Stimulated activated naive CD8-positive, alpha-beta T cell treated with anti-CD3 and anti-CD28 coated beads, Interleukin-15, Interleukin-2, amounts not matched to agents 100 U/mL and 50 U/mL, for 24 hours (primary cell): ENCODE measurements at regions not wholly inside any gene's neighbourhood (a gene's known extent, or its start where the extent isn't known, plus 50 kb on each side); places are given as distances from the start of the nearest gene placed in this dataset.

Experiments
- ATAC-seq: fragments of 150-1000 bp; cut with Tn5 transposase; one replicate; pipeline ENCODE4 v1.10.0; 2021
- DNase-seq: peaks from one replicate; pipeline ENCODE4 v3.0.0; 2021

DNA sequence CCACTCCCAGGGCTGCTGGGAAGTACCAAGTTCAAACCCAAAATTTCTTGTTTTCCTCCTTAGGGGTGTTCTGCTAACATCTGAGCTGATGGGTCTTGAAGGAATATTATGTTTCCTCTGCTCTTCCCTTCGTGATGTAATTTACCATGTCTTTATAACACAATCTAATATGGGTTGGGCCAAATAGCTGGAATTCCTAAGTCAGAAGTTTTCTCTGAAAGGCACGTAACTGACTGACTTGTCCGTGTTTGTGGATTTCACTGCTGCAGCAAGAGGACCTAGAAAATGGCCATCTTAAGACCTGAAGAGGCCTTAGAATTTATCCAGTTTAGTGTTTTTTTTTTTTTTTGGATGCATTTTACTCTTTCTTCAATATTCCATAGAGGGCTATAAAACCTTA, 256.7 kb downstream of the DCDC2C start:
- DNase-seq (no peak), ATAC-seq (no peak)

DNA sequence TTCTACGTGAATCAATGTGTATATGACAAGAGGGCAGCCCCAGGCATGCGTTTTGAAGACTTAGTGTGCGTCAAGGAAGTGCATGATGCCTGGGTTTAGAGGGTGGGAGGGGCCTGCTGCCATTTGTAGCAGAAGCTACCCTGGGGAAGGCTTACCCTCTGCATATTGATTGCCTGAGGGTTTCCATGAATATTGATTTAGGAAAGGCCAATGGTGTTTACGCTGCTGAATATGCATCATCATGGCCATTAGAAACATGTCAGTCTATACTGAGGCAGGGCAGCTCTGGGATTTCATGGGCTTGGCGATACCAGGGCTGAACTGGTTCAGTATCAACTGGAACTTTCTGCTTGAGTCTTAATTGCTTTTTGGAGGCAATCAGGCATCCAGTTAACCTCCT, 259.3 kb downstream of the DCDC2C start:
- DNase-seq (no peak), ATAC-seq (no peak)

DNA sequence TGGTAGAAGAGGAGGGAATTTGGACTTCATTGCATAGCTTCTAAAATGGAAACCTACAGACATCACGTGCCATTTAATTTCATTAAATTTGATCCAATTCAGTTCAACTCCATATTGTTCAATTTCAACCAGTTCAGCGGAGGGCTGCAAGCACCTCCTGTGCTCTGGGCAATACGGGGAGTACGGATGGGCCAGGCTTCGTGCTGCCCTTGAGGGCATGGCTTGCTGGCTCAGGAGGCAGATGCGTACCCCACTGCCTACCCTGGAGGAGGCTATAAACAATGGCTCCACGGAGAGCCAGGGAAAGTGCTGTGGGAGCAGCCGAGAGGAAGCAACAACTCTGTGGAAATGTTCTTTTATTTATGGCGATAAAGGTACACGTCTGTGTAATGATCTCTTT, 261.8 kb downstream of the DCDC2C start:
- ATAC-seq (no peak), DNase-seq (no peak)

DNA sequence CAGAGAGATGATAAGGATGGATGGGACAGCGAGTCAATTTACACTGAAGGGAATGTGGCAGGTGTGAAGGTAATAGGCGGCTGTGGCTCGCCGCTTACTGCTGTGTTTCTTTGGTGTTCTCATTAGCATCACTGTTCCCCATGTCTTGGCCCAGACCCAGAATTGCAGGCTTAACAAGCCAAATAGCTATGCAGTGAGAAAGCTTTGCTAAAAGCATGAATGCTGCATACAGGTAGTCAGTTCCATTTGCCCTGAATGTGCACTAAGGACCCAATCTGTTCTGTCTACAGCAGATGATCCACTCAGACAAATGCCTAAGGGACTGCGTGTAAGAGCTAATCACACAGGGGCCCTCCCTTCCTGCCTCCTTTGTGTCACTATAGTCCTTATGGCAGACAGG, 262.6 kb downstream of the DCDC2C start:
- DNase-seq = no peak
- no peak for ATAC-seq

DNA sequence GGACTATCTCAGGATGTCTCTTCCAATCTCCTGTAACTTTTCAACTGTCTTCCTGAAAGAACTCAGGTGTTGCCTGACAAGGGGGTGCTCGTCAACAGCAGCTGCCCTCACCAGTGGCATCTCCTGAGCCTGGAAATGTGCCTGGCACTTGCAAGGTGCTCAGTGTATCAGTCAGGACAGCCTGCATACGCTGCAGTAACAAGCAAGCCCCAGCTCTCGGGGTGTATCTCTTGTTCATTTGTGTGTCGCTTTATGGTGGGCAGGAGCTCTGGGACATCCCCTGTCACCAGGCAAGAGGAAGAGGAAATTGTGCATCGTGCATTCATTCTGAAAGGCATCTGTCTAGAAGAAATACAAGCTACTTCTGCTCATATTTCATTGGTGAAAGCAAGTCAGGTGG, 263.1 kb downstream of the DCDC2C start:
- ATAC-seq (no peak), DNase-seq (no peak)

DNA sequence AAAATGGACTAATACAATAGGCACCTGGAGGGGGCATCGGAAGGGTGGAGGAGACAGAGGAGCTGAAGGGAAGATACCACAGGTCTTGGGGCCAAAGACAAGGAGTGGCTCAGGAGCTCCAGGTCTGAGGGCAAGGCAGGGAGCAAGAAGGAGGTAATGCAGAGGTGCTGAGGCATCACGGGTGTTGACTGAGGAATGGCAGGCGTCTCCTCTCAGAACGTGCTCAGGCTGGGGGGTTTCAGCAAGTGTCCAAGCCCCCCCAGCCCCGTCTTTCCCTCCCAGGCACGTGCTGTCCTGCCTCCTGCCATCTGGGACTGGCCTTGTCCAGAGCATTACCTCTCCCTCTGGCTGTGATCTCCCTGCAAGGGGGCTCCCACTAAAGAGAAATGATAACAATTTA, 265.4 kb downstream of the DCDC2C start:
- no peak for ATAC-seq
- DNase-seq = no peak

DNA sequence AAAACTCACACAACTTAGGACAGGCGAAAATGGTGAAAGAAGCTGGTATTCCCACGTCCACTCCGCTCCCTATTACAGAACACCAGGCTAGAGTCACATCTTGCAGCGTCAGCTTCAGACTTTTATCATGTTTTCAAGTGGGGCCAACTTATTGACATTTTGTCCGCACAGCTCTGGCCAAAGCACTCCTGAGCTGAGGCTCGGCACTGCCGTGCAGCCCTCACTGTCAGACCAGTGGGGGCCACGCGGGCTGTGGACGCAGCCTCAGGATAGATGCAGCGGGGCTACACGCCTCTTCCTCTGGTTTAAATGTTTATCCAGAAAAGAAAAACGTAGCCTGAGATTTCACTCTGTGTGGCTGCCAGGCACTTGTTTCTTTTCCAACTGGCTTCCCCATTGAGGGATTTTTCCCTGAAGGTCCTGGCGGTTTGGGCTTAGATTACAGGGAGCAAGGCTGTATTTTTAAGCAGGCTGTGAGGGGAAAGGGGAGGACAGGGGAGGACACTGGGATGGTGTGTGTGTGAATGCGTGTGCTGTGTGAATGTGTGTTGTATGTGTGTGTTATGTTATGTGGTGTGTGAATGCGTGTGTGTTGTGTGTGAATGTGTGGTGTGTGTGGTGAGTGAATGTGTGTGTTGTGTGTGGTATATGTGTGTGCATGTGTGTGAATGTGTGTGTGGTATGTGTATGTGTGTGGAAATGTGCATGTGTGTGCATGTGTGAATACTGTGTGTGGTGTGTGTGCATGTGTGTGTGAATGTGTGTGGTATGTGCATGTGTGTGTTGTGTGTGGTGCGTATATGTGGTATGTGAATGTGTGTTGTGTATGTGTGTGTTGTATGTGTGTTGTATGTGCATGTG, 267.6 kb downstream of the DCDC2C start:
- DNase-seq (no peak), ATAC-seq (no peak)

DNA sequence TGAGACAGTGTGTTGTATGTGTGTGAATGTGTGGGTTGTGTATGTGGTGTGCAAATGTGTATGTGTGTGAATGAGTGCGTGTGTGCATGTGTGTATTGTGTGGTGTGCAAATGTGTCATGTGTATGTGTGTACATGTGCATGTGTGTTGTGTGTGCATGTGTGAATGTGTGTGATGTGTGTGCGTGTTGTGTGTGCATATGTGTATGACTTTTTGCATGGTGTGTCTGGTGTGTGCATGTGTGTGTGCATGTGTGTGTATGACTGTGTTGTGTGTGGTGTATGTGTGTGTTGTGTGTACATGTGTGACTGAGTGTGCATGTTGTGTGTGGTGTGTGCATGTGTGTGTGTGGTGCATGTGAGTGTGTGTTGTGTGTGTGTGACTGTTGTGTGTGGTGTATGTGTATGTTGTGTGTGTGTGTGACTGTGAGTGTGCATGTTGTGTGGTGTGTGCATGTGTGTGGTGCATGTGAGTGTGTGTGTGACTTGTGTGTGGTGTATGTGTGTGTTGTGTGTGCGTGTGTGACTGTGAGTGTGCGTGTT, 268.3 kb downstream of the DCDC2C start:
- no peak for DNase-seq
- no peak for ATAC-seq

DNA sequence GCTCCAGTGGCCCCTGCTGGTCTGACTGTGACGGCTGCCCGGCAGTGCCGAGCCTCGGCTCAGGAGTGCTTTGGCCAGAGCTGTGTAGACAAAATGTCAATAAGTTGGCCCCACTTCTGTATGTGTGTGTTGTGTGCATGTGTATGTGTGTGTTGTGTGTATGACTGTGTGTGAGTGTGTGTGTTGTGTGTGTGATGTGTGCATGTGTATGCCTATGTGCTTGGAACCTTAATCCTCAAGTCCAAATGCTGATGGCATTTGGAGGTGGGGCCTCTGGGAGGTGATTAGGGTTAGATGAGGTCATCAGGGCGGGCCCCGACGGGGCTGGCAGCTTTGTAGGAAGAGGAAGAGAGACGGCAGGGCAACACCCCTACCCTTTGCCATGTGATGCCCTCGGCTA, 269.0 kb downstream of the DCDC2C start:
- ATAC-seq = no peak
- no peak for DNase-seq

DNA sequence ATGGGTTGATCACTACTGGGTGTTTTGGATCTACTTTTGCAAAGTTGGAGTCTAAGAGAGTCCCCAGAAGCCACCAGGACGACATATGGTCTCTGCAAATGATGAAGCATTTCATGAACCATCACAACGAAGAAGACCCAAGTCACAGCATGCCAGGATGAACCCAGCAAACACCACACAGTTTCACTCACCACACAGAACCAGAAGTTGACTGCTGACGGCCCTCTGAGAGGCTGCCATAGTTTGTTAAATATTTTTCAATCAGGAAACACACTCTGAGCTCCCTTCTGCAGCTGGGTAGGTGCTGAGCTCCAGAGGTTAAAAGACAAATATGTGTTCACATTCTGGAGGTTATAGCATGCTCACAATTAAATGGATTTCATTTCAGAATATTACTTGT, 271.4 kb downstream of the DCDC2C start:
- ATAC-seq (no peak), DNase-seq (no peak)

DNA sequence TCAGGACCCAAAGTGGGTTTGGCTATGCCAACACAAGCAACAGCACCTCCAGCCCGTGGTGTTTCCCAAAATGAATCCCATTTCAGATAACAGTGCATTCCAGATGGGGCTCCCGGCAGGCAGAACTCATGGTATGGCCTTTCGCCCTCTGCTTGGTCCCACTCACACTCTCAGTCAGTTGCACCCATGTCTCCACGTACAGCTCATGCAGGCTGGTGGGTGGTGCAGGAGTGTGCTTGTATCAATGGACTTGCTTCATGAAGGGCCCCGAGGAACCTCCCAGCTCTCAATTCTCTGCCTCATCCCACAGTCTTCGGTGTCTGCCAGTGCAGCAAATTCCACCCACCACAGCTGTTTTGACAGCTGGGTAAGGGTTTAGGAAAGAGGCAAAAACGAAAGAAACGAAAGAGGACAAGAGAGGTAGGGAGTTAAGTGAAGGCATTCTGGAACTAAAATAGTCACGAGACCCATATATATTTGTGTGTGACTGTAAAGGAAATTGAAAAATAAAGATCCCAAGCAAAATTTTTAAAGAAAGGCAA, 278.1 kb downstream of the DCDC2C start:
- ATAC-seq (no peak), DNase-seq (no peak)

DNA sequence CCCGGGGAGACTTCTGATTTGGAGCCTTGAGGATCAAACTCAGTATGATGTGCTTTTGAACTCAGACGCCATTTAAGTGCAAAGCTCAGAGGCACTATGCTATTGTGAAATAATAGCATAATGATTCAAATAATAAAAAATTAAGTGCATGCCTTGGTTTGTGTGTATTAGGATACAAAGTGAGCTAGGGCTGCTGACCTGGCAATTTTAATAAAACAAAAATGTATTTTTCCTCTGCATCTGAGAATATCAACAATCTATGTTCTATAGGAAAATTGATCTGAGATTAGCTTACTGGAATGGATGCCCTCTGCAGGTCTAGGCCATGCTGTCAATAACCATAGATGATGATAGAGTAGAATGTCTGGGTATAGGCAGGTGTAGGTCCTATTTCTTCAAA, 278.8 kb downstream of the DCDC2C start:
- no peak for DNase-seq

DNA sequence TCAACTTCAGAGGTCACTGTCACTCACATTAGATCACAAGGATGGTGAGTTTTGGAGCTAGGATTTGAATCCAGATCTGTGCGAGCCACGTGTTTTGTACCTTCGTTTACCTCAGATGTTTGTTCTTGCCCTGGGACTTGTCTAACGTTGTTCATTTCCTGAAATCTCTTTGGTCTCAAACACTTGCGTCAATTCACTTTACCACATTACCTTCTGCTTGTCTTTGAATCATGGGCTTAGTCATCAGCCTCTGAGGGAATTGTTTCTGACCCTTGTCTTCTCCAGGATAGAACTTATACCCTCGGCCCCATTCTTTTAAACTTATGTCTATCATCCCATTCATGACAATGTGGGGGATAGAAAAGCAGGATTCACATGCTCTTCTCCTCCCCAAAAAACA, 282.7 kb downstream of the DCDC2C start:
- DNase-seq (no peak), ATAC-seq (no peak)

More for the DNA sequence above, 278.8 kb downstream of the DCDC2C start:
- ATAC-seq = no peak

DNA sequence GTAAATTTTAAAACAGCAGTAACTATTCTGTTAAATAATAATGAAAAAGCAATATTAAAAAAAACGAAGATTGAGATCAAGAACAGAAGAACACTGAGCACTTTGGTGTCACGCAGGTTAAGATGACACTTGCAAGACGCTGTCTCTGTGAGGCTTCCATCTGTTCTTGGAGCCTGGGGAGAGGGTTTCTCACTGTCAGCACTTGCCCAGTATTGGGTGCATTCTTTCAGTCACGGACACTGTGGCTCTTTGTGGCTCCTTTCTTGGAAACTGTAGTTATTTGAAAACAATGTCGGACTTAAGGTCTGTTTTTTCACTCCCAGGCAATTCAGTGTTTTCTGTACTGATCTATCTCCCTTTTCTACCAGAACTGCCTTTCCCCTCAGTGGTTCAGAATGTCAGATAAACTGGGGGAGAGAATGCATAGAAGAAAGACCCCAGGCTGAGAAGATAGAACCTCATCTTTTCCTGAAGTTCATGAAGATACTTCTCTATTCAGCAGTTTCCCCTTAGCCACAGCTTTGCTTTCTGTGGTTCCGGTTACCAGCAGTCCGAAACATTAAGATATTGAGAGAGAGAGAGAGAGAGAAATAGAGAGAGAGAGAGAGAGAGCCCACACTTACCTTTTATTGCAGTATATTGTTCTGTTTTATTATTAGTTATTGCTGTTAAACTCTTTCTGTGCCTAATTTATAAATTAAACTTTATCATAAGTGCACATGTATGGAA, 283.3 kb downstream of the DCDC2C start:
- ATAC-seq (no peak), DNase-seq (no peak)

DNA sequence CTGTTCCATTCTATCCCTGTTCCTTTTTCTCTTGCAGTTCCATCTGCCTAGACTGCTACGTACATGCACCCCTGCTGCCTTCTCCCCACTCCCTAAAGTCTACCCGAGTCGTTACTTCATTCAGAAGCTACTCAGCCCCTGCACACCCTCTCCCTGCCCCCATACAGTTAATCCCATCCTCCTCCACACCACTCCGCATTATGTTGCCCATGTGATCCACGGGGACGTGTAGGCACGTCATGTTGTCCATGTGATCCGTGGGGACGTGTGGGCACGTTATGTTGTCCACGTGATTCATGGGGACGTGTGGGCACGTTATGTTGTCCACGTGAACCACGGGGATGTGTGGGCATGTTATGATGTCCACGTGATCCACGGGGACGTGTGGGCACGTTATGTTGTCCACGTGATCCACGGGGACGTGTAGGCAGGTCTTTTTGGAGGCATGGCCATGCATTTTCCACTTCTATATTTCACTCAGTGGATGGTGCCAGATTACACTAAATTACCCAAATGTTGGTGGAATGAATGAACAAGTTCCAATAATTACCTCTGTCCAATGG, 299.5 kb downstream of the DCDC2C start:
- DNase-seq (no peak), ATAC-seq (no peak)

DNA sequence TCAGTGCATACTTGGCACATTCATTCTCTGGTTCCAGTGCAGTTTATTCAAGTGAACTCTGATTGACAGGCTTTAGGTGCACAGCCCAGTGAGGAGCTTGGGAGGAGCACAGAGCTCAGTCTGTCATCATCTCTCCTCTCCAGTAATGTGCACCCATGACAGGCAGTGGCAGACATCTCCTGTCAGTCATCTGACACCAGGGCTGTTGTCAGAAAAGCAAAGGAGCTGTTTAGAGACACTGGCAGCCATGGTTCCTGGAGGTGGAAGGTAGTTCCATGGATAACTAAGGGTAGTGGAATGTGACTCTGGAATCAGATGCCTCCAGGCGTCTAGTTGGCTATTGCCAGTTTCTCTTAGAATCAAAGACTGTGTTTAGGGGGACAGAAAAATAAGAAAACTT, 308.8 kb downstream of the DCDC2C start:
- no peak for DNase-seq

DNA sequence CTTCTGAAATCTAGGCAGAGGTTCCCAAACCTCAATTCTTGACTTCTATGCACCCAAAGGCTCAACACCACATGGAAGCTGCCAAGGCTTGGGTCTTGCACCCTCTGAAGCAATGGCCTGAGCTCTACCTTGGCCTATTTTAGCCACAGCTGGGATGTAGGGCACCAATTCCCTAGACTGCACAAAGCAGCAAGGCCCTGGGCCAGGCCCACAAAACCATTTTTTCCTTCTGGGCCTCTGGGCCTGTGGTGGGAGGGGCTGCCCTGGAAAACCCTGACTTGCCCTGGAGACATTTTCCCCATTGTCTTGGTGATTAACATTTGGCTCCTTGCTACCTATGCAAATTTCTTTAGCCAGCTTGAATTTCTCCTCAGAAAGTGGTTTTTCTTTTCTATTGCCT, 315.2 kb downstream of the DCDC2C start:
- DNase-seq (no peak), ATAC-seq (no peak)

More for the DNA sequence above, 308.8 kb downstream of the DCDC2C start:
- no peak for ATAC-seq

DNA sequence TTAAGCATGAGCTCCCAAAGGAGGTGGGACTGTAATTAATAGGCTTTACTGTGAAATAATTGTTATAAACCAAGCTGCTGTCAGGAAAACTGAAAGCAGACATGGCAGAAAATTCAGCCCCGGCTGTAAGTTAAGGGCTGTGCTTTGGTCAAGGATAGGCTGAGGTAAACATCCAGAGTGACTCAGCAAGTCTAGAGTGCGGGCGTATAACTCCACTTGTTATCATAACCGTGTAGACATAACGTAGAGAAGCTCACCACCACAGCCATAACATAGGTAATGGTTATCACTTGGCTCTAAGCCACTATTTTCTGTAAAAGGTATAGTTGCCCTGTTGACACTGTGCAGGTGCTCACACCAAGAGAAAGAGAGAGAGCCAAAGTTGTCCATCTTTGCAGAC, 316.8 kb downstream of the DCDC2C start:
- DNase-seq = no peak

DNA sequence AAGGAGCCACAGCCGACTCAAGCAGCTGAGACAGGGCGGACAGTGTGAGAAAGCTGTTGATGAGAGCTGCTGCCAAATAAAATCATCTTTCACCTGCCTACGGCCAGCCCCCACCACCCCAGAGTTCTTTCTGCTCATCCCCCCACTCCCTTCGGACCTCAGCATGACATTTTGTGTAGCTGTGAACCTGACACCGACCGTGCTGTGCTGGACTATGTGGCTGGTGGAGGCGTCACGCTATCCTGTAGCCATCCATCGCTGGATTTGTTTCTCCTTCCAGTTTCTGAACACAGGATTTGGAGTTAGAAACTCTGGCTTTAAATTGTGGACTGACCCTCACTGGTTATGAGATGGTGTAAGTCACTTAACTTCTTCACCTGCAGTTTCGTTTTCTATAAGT, 317.3 kb downstream of the DCDC2C start:
- no peak for DNase-seq
- ATAC-seq = no peak

More for the DNA sequence above, 316.8 kb downstream of the DCDC2C start:
- no peak for ATAC-seq

DNA sequence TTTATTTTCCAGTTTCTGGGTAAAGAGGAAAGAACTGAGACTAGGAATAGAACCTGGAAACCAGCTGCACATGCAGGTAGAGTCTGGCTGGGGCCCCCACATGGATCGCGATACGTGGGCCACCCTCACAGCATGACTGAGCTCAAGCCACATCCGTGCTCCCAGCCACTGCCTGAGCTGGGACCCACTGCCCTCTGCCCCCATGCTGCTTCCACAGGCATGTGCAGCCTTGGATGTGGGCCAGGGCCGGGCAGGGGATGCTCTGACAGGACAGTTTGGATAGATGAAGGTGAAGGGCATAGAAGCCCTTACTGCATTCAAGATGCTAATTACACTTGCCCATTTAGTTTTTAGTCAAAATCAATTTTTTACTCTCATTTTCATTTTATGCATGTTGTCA, 321.2 kb downstream of the DCDC2C start:
- ATAC-seq = no peak
- no peak for DNase-seq

DNA sequence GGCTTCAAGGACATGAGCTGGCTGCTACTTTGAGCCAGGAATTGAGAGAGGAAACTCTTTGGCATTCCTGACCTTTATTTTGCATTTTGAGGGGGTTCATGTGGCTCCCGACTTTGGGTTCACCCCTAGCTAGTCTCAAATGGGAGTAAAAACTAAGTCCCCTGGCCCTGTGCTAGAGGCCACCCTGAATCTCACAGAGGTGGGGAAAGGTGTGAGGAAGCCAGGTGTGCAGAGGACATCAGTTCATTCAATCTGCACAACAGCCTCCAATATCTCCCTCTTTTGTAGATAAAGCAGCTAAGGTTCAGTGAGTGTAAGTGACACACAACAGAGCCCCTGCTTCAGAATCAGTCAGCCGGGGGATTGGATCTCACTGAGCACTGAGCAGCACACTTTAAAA, 325.7 kb downstream of the DCDC2C start:
- DNase-seq (no peak), ATAC-seq (no peak)

DNA sequence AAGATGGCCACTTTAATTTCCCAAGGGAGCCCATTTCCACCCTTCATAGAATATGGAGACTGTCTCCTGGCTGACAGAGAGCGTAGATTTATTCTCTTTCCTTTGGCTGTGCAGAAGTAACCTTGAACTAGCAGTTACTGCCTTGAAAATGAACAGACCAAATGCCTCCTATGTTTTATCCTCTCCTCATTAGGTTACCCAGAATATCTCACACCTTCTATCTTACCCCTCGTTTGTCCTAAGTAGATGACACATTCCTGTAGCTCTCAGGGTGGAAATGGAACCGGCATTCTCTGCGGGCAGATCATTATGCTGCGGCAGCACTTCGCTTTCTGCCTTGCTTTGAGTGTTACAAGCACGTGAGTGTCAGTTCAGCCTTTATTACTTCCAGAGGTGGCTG, 336.5 kb downstream of the DCDC2C start:
- no peak for DNase-seq
- ATAC-seq = no peak
